ENCODE measurements at regions not wholly inside any gene's neighbourhood (a gene's known extent, or its start where the extent isn't known, plus 50 kb on each side); places are given as distances from the start of the nearest gene placed in this dataset.

GRCh38 chr5:17355586-17356346 is 138.3 kb downstream of the BASP1 start:
- no peak for DNase-seq
- Mint-ChIP-seq H3K27ac (no peak overlapping the region), H3K36me3 (ENCODE audit: low read depth) (no peaks in the 10 kb centered on the region), H3K4me3 (no peak overlapping the region), H3K27me3 (no peaks in the 10 kb centered on the region), H3K9me3 (peaks cover 5% of the 10 kb centered on the region), H3K4me1 (no peaks in the 10 kb centered on the region)
- intact Hi-C loops (cut with micrococcal nuclease): no loop called here

- Mint-ChIP-seq H3K9me3 (peaks cover 8% of the 10 kb centered on the region), H3K36me3 (ENCODE audit: low read depth) (no peaks in the 10 kb centered on the region), H3K4me3 (no peak overlapping the region), H3K27ac (no peak overlapping the region), H3K4me1 (no peaks in the 10 kb centered on the region), H3K27me3 (no peaks in the 10 kb centered on the region)
- intact Hi-C loops (cut with micrococcal nuclease): no loop called here
- DNase-seq: no peak
These were observed 139.1 kb downstream of the BASP1 start for GRCh38 chr5:17356551-17356950.

GRCh38 chr5:17357504-17357903 is 140.1 kb downstream of the BASP1 start:
- DNase-seq: no peak
- intact Hi-C loops (cut with micrococcal nuclease): no loop called here
- Mint-ChIP-seq H3K4me3 (no peak overlapping the region), H3K27ac (no peak overlapping the region), H3K27me3 (no peaks in the 10 kb centered on the region), H3K36me3 (ENCODE audit: low read depth) (no peaks in the 10 kb centered on the region), H3K4me1 (no peaks in the 10 kb centered on the region), H3K9me3 (peaks cover 9% of the 10 kb centered on the region)

- peaks cover 9% of the 10 kb centered on the region for H3K9me3 Mint-ChIP-seq
- intact Hi-C loops (cut with micrococcal nuclease): no loop called here
- no peaks in the 10 kb centered on the region for H3K27me3 Mint-ChIP-seq
- no peak overlapping the region for H3K27ac Mint-ChIP-seq
- H3K4me1 Mint-ChIP-seq: no peaks in the 10 kb centered on the region
- DNase-seq: no peak
- no peaks in the 10 kb centered on the region for H3K36me3 Mint-ChIP-seq (ENCODE audit: low read depth)
- no peak overlapping the region for H3K4me3 Mint-ChIP-seq
These were observed 140.0 kb upstream of the TAF11L2 start for GRCh38 chr5:17358031-17358430.

GRCh38 chr5:17359451-17360011 is 138.5 kb upstream of the TAF11L2 start:
- intact Hi-C loops (cut with micrococcal nuclease): no loop called here
- Mint-ChIP-seq H3K27ac (no peak overlapping the region), H3K4me3 (no peak overlapping the region), H3K4me1 (no peaks in the 10 kb centered on the region), H3K27me3 (no peaks in the 10 kb centered on the region), H3K9me3 (peaks cover 9% of the 10 kb centered on the region), H3K36me3 (ENCODE audit: low read depth) (no peaks in the 10 kb centered on the region)
- no peak for DNase-seq

- no peak overlapping the region for H3K4me3 Mint-ChIP-seq
- H3K36me3 Mint-ChIP-seq (ENCODE audit: low read depth): no peaks in the 10 kb centered on the region
- no peak overlapping the region for H3K27ac Mint-ChIP-seq
- DNase-seq: no peak
- no peaks in the 10 kb centered on the region for H3K4me1 Mint-ChIP-seq
- peaks cover 9% of the 10 kb centered on the region for H3K9me3 Mint-ChIP-seq
- no peaks in the 10 kb centered on the region for H3K27me3 Mint-ChIP-seq
- intact Hi-C loops (cut with micrococcal nuclease): no loop called here
These were observed 137.2 kb upstream of the TAF11L2 start for GRCh38 chr5:17360879-17361278.

GRCh38 chr5:17361331-17361730 is 136.7 kb upstream of the TAF11L2 start:
- Mint-ChIP-seq H3K4me1 (no peaks in the 10 kb centered on the region), H3K4me3 (no peak overlapping the region), H3K9me3 (peaks cover 9% of the 10 kb centered on the region), H3K27me3 (no peaks in the 10 kb centered on the region), H3K36me3 (ENCODE audit: low read depth) (no peaks in the 10 kb centered on the region), H3K27ac (no peak overlapping the region)
- intact Hi-C loops (cut with micrococcal nuclease): no loop called here
- no peak for DNase-seq

GRCh38 chr5:17364987-17365810 is 132.8 kb upstream of the TAF11L2 start:
- no peaks in the 10 kb centered on the region for H3K36me3 Mint-ChIP-seq (ENCODE audit: low read depth)
- H3K4me3 Mint-ChIP-seq: no peak overlapping the region
- no peak overlapping the region for H3K27ac Mint-ChIP-seq
- peaks cover 4% of the 10 kb centered on the region for H3K9me3 Mint-ChIP-seq
- intact Hi-C loops (cut with micrococcal nuclease): no loop called here
- DNase-seq: no peak
- no peaks in the 10 kb centered on the region for H3K4me1 Mint-ChIP-seq
- H3K27me3 Mint-ChIP-seq: no peaks in the 10 kb centered on the region

GRCh38 chr5:17365811-17366138 is 132.3 kb upstream of the TAF11L2 start:
- H3K27ac Mint-ChIP-seq: no peak overlapping the region
- peaks cover 6% of the 10 kb centered on the region for H3K9me3 Mint-ChIP-seq
- no peak for DNase-seq
- intact Hi-C loops (cut with micrococcal nuclease): no loop called here
- no peaks in the 10 kb centered on the region for H3K4me1 Mint-ChIP-seq
- H3K36me3 Mint-ChIP-seq (ENCODE audit: low read depth): no peaks in the 10 kb centered on the region
- no peak overlapping the region for H3K4me3 Mint-ChIP-seq
- no peaks in the 10 kb centered on the region for H3K27me3 Mint-ChIP-seq

- Mint-ChIP-seq H3K4me3 (no peak overlapping the region), H3K27me3 (no peaks in the 10 kb centered on the region), H3K9me3 (peaks cover 3% of the 10 kb centered on the region), H3K36me3 (ENCODE audit: low read depth) (no peaks in the 10 kb centered on the region), H3K4me1 (no peaks in the 10 kb centered on the region), H3K27ac (no peak overlapping the region)
- DNase-seq: no peak
- intact Hi-C loops (cut with micrococcal nuclease): no loop called here
These were observed 130.7 kb upstream of the TAF11L2 start for GRCh38 chr5:17367256-17367840.

- peaks cover 3% of the 10 kb centered on the region for H3K9me3 Mint-ChIP-seq
- H3K4me3 Mint-ChIP-seq: no peak overlapping the region
- no peak for DNase-seq
- H3K36me3 Mint-ChIP-seq (ENCODE audit: low read depth): no peaks in the 10 kb centered on the region
- no peaks in the 10 kb centered on the region for H3K4me1 Mint-ChIP-seq
- intact Hi-C loops (cut with micrococcal nuclease): no loop called here
- no peak overlapping the region for H3K27ac Mint-ChIP-seq
- no peaks in the 10 kb centered on the region for H3K27me3 Mint-ChIP-seq
These were observed 127.4 kb upstream of the TAF11L2 start for GRCh38 chr5:17370651-17371050.

- Mint-ChIP-seq H3K27me3 (no peaks in the 10 kb centered on the region), H3K9me3 (peaks cover 6% of the 10 kb centered on the region), H3K27ac (no peak overlapping the region), H3K4me1 (no peaks in the 10 kb centered on the region), H3K36me3 (ENCODE audit: low read depth) (no peaks in the 10 kb centered on the region), H3K4me3 (no peak overlapping the region)
- intact Hi-C loops (cut with micrococcal nuclease): no loop called here
- DNase-seq: no peak
These were observed 124.6 kb upstream of the TAF11L2 start for GRCh38 chr5:17373406-17373805.

GRCh38 chr5:17373814-17374556 is 124.0 kb upstream of the TAF11L2 start:
- intact Hi-C loops (cut with micrococcal nuclease): no loop called here
- Mint-ChIP-seq H3K4me1 (no peaks in the 10 kb centered on the region), H3K27ac (no peak overlapping the region), H3K27me3 (no peaks in the 10 kb centered on the region), H3K4me3 (no peak overlapping the region), H3K36me3 (ENCODE audit: low read depth) (no peaks in the 10 kb centered on the region), H3K9me3 (peaks cover 6% of the 10 kb centered on the region)
- DNase-seq: no peak

All from activated CD4-positive, alpha-beta T cell treated with anti-CD3 and anti-CD28 coated beads, Interleukin-2, amount 10 ng/mL, durations not matched to agents 24 days and 14 days (primary cell).